ENCODE measurements at regions not wholly inside any gene's neighbourhood (a gene's known extent, or its start where the extent isn't known, plus 50 kb on each side); places are given as distances from the start of the nearest gene placed in this dataset.

GRCh38 chr1:101667761-101668160, 329.0 kb downstream of the OLFM3 start:
- no peak for TF ChIP-seq POLR2A (IDR thresholded peaks at IDR 0.05)
- no peak for TF ChIP-seq CTCF (IDR thresholded peaks at IDR 0.05)
- TF ChIP-seq EP300 (IDR thresholded peaks at IDR 0.05; ENCODE audit: low read depth): no peak
